Adrenal gland (tissue), 9 donors: ENCODE measurements at regions not wholly inside any gene's neighbourhood (a gene's known extent, or its start where the extent isn't known, plus 50 kb on each side); places are given as distances from the start of the nearest gene placed in this dataset.

Source experiments
- DNase-seq, 7 donors: peaks; one replicate each; pipeline ENCODE4 v3.0.0-alpha.2; 2019 to 2020
- H3K27ac ChIP-seq, 5 donors: fragments of 200-600 bp; sonication (generic) in 4 of 5; 1 replicate in 3 of 5; 2 replicates in 2 of 5; pipeline versions ENCODE4 v1.5.1 to v1.8.0; 2016 to 2020; ENCODE audit warnings: mild to moderate bottlenecking in 1 of 5
- H3K27me3 ChIP-seq: fragments of 200-600 bp; 2 replicates; pipeline ENCODE4 v1.8.0; 2021
- H3K36me3 ChIP-seq, 2 donors: fragments of 200-600 bp; replicated peaks in 1 of 2; 1 replicate in 1 of 2; 2 replicates in 1 of 2; pipeline versions ENCODE4 v1.5.1 to v1.8.0; 2018 to 2022
- H3K4me1 ChIP-seq, 2 donors: fragments of 200-600 bp; replicated peaks in 1 of 2; 1 replicate in 1 of 2; 2 replicates in 1 of 2; pipeline versions ENCODE4 v1.5.1 to v1.8.0; 2018 to 2021
- H3K4me3 ChIP-seq, 4 donors: fragments of 200-600 bp; sonication (generic) in 3 of 4; one replicate each; pipeline ENCODE4 v1.5.1; 2016 to 2018
- H3K9me3 ChIP-seq, 3 donors: fragments of 200-600 bp; sonication (generic) in 1 of 3; replicated peaks in 1 of 3; 1 replicate in 2 of 3; 2 replicates in 1 of 3; pipeline versions ENCODE4 v1.5.1 to v1.8.0; 2016 to 2021
- CTCF ChIP-seq, 6 experiments: fragments of 450-650 bp in 4 of 6; fragments of 200-600 bp in 2 of 6; sonication (generic) in 1 of 6; IDR thresholded peaks; 1 replicate in 5 of 6; 2 replicates in 1 of 6; pipeline versions ENCODE4 v1.5.1 to v1.8.0; 2016 to 2021; ENCODE audit warnings: antibody characterized with exemption in 6 of 6, mild to moderate bottlenecking in 2 of 6, moderate library complexity in 1 of 6
- POLR2A ChIP-seq, 2 donors: fragments of 450-650 bp; IDR thresholded peaks; one replicate each; pipeline ENCODE4 v1.6.1; 2017; ENCODE audit warnings: antibody characterized with exemption in 2 of 2, mild to moderate bottlenecking in 2 of 2, moderate library complexity in 1 of 2
- WGBS, 4 donors: extraction: QIAGEN DNeasy Blood & Tissue Kit in 2 of 4; methylation state at CpG; one replicate each; pipeline versions ENCODE4 v1.1.5 to v1.1.7; 2013 to 2017; 5-methylcytosine and 5-hydroxymethylcytosine counted together
- intact Hi-C, 2 donors: fragments of 100-400 bp; cut with DNase I; formaldehyde crosslinking; loops; one replicate each; pipeline versions ENCODE4 v1.14.1 to v1.15.0; 2022 to 2023
- donor health status: healthy with polysubstance abuse.
- donor health status: Bipolar disorder and iron deficiency.
- donor health status: DM: yes; HTN: yes; CAD: no.
- donor health status: DM: no; HTN: no; CAD: no.
- donor health status: DM: no; HTN: no; CAD: no.

- intact Hi-C loops: no loop called here
- 89 to 94% (median 91%) methylated on average over 2 of the region's 2 CpGs for WGBS, 4 donors
- DNase-seq: no peak
- no peak overlapping the region for H3K4me3 ChIP-seq
- H3K27ac ChIP-seq: no peak overlapping the region
- no peaks in the 10 kb centered on the region for H3K9me3 ChIP-seq
- no peaks in the 10 kb centered on the region for H3K27me3 ChIP-seq
- no peaks in the 10 kb centered on the region for H3K36me3 ChIP-seq
- H3K4me1 ChIP-seq: no peaks in the 10 kb centered on the region
- no peak for TF ChIP-seq CTCF (IDR thresholded peaks at IDR 0.05)
- TF ChIP-seq POLR2A (IDR thresholded peaks at IDR 0.05): no peak
Observed at GRCh38 chr12:75578546-75578945, 67.1 kb upstream of the KRR1 start.

GRCh38 chr12:75577812-75578211, 66.4 kb upstream of the KRR1 start:
- Histone ChIP-seq H3K36me3 (no peaks in the 10 kb centered on the region), H3K27me3 (no peaks in the 10 kb centered on the region), H3K9me3 (no peaks in the 10 kb centered on the region), H3K27ac (no peak overlapping the region), H3K4me1 (no peaks in the 10 kb centered on the region), H3K4me3 (no peak overlapping the region)
- intact Hi-C loops: no loop called here
- TF ChIP-seq CTCF (IDR thresholded peaks at IDR 0.05): no peak
- no peak for TF ChIP-seq POLR2A (IDR thresholded peaks at IDR 0.05)
- no peak for DNase-seq
- WGBS, 4 donors: 88 to 96% (median 95%) methylated on average over 5 of the region's 5 CpGs

- H3K27ac ChIP-seq: no peak overlapping the region
- no peak overlapping the region for H3K4me3 ChIP-seq
- intact Hi-C loops: no loop called here
- 76 to 88% (median 84%) methylated on average over 2 of the region's 2 CpGs for WGBS, 4 donors
- DNase-seq: no peak
- no peaks in the 10 kb centered on the region for H3K36me3 ChIP-seq
- no peaks in the 10 kb centered on the region for H3K27me3 ChIP-seq
- H3K4me1 ChIP-seq: no peaks in the 10 kb centered on the region
- no peaks in the 10 kb centered on the region for H3K9me3 ChIP-seq
- TF ChIP-seq CTCF (IDR thresholded peaks at IDR 0.05) (no peak), POLR2A (IDR thresholded peaks at IDR 0.05) (no peak)
Observed at GRCh38 chr12:75571656-75572205, 60.3 kb upstream of the KRR1 start.

GRCh38 chr12:75571204-75571603, 59.8 kb upstream of the KRR1 start:
- H3K27me3 ChIP-seq: no peaks in the 10 kb centered on the region
- intact Hi-C loops: no loop called here
- no peak for TF ChIP-seq CTCF (IDR thresholded peaks at IDR 0.05)
- TF ChIP-seq POLR2A (IDR thresholded peaks at IDR 0.05): no peak
- 71 to 92% (median 86%) methylated on average over 3 of the region's 3 CpGs for WGBS, 4 donors
- H3K36me3 ChIP-seq: no peaks in the 10 kb centered on the region
- no peak overlapping the region for H3K4me3 ChIP-seq
- H3K9me3 ChIP-seq: no peaks in the 10 kb centered on the region
- DNase-seq: no peak
- no peak overlapping the region for H3K27ac ChIP-seq
- H3K4me1 ChIP-seq: no peaks in the 10 kb centered on the region
